ENCODE measurements at regions not wholly inside any gene's neighbourhood (a gene's known extent, or its start where the extent isn't known, plus 50 kb on each side); places are given as distances from the start of the nearest gene placed in this dataset.

- Histone ChIP-seq H3K36me3 (no peaks in the 10 kb centered on the region), H3K27ac (peak overlapping the region; percentile 5 to 90 (median 82))
- intact Hi-C loops (cut with DNase I) = no loop called here
These were observed 328.8 kb upstream of the GATB start for GRCh38 chr4:152089584-152089983.

DNA sequence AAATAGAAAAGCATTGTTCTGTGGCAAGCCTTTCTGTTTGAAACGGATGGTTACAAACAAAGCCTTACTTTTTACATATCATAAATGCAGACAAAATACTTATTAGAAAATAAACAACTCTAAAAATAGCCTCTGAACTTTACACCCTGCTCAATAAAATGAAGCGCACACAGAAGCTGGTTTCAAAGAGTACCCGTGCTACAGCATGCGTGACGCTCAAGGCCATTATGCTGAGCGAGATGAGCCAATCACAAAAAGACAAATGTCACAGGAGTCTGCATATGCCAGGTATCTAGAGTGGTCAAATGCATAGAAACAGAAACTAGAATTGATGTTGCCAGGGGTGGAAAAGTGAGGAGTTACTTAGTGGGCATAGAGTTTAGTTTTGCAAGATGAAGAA is 326.5 kb upstream of the GATB start:
- Histone ChIP-seq H3K4me3 (no peak overlapping the region), H3K4me1 (peaks cover 0 to 19% (median 3%) of the 10 kb centered on the region in 9 donors), H3K36me3 (no peaks in the 10 kb centered on the region), H3K27ac (no peak overlapping the region), H3K9me3 (no peaks in the 10 kb centered on the region), H3K27me3 (no peaks in the 10 kb centered on the region)
- 91 to 96% methylated on average over 6 of the region's 6 CpGs for WGBS, 2 donors
- intact Hi-C loops (cut with DNase I) = no loop called here
- DNase-seq = no peak
- no peak for ATAC-seq
- TF ChIP-seq, protein P1, sequence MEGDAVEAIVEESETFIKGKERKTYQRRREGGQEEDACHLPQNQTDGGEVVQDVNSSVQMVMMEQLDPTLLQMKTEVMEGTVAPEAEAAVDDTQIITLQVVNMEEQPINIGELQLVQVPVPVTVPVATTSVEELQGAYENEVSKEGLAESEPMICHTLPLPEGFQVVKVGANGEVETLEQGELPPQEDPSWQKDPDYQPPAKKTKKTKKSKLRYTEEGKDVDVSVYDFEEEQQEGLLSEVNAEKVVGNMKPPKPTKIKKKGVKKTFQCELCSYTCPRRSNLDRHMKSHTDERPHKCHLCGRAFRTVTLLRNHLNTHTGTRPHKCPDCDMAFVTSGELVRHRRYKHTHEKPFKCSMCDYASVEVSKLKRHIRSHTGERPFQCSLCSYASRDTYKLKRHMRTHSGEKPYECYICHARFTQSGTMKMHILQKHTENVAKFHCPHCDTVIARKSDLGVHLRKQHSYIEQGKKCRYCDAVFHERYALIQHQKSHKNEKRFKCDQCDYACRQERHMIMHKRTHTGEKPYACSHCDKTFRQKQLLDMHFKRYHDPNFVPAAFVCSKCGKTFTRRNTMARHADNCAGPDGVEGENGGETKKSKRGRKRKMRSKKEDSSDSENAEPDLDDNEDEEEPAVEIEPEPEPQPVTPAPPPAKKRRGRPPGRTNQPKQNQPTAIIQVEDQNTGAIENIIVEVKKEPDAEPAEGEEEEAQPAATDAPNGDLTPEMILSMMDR (IDR thresholded peaks at IDR 0.05) = no peak

More at GRCh38 chr4:152089584-152089983, 328.8 kb upstream of the GATB start:
- WGBS, 2 donors = 20 to 36% methylated on average over 2 of the region's 2 CpGs
- DNase-seq (no peak), ATAC-seq (peak in 7 of 8 donors; percentile 44 to 81 (median 65))
- Histone ChIP-seq H3K4me1 (peaks cover 0 to 19% (median 3%) of the 10 kb centered on the region in 9 donors), H3K9me3 (no peaks in the 10 kb centered on the region), H3K4me3 (no peak overlapping the region), H3K27me3 (no peaks in the 10 kb centered on the region)
- TF ChIP-seq, protein P1 (IDR thresholded peaks at IDR 0.05) = no peak

DNA sequence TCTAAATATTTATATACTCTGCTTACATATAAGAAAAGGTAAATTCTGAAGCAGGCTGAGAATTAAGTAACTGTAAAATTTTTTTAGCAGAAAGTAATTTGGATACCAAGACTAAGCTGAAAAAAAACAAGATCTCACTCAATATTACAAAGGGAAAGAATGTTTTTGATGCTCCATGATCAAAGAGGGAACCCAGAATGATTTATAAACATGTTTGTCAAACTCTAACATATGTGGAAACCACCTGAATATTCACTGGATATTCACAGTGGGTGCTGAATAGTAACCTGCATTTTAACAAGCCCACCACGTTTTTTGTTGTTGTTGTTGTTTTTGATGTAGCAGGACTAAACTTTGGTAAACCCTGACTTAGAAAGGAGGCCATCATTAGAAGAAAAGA is 324.9 kb upstream of the GATB start:
- TF ChIP-seq, protein P1 (IDR thresholded peaks at IDR 0.05) = no peak
- intact Hi-C loops (cut with DNase I) = no loop called here
- no peaks in the 10 kb centered on the region for H3K27me3 ChIP-seq
- H3K4me1 ChIP-seq = peaks cover 0 to 14% (median 4%) of the 10 kb centered on the region in 9 donors
- no peak overlapping the region for H3K4me3 ChIP-seq
- H3K9me3 ChIP-seq = no peaks in the 10 kb centered on the region
- H3K36me3 ChIP-seq = no peaks in the 10 kb centered on the region
- DNase-seq (no peak), ATAC-seq (no peak)
- H3K27ac ChIP-seq = no peak overlapping the region
- 41 to 59% methylated on average over 1 of the region's 1 CpG for WGBS, 2 donors

DNA sequence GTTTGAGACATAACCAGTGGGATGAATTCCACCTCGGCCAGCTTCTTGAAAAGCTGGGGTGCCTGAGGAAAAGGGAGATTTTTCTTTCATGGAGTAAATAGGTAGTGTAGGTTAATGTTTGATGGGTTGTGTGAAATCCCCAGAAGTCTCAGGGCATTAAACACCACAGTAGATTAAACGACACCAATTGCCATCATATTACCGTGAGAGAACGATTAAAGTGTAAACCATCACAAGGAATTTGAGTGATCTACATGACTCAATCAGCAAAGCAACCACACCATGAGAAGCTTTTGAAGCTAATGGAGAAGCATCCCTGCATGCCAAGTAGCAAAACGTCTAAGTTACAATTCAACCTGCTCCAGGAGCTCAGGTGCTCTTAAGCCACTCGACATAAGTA is 322.5 kb upstream of the GATB start:
- H3K9me3 ChIP-seq = no peaks in the 10 kb centered on the region
- 91 to 92% methylated on average over 6 of the region's 6 CpGs for WGBS, 2 donors
- no peaks in the 10 kb centered on the region for H3K36me3 ChIP-seq
- ATAC-seq = no peak
- no peaks in the 10 kb centered on the region for H3K27me3 ChIP-seq
- no peak overlapping the region for H3K4me3 ChIP-seq
- TF ChIP-seq, protein P1 (IDR thresholded peaks at IDR 0.05) = no peak
- DNase-seq = no peak
- intact Hi-C loops (cut with DNase I) = no loop called here
- H3K27ac ChIP-seq = no peak overlapping the region
- peaks cover 0 to 7% (median 0%) of the 10 kb centered on the region in 9 donors for H3K4me1 ChIP-seq

Measured in heart right ventricle (tissue), 16 donors.